ENCODE measurements at regions not wholly inside any gene's neighbourhood (a gene's known extent, or its start where the extent isn't known, plus 50 kb on each side); places are given as distances from the start of the nearest gene placed in this dataset.
"Not testable (repeated sequence)": the region's sequence is repeated elsewhere in the genome, so short reads cannot be mapped to it uniquely, and the experiment has no call there.

- DNase-seq: not testable (repeated sequence)
These were observed 50.6 kb upstream of the NBPF20 start for GRCh38 chr1:145475962-145476361.

DNA sequence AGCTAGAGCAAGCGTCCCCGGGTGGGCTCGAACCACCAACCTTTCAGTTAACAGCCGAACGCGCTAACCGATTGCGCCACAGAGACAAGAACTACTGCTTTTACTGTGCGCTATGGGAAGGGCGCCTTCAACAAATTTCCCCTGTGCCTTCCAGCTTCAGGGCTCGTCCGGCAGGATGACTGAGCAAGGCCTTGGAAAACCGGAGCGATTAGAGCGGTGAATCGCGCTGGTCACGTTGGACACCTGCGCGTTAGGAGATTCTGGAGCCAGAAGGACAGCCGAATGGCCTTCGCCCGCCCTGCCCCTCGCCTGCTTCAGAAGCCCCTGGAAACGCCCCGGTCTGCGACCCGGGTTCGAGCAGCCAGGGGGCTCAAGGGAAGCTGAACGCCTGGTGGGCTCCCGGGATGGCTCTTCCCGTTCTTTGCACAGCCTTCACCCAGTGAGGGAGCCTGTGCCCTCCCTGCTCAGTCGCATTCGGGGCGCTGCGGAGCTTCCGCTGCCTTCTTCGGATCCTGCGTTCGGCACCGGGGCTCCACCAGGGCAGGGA, 50.0 kb upstream of the NBPF20 start:
- DNase-seq: not testable (repeated sequence)

Measured in SHP77 (cell line).